Epithelial cell of proximal tubule (primary cell): ENCODE measurements at regions not wholly inside any gene's neighbourhood (a gene's known extent, or its start where the extent isn't known, plus 50 kb on each side); places are given as distances from the start of the nearest gene placed in this dataset.

ENCODE experiments used
- DNase-seq: peaks from one replicate; pipeline ENCODE4 v3.0.0-alpha.2; 2011; ENCODE audit warnings: low read depth
- H3K4me3 ChIP-seq: 2 replicates; pipeline ENCODE4 v1.5.1; 2011; ENCODE audit warnings: low read depth, mild to moderate bottlenecking, low read length
- TF ChIP-seq, protein P1 (sequence below): conservative IDR thresholded peaks from 2 replicates; pipeline ENCODE4 v1.5.1; 2012; ENCODE audit warnings: low read depth, mild to moderate bottlenecking, low read length

- H3K4me3 ChIP-seq, result no peak overlapping the region
- TF ChIP-seq, protein P1, sequence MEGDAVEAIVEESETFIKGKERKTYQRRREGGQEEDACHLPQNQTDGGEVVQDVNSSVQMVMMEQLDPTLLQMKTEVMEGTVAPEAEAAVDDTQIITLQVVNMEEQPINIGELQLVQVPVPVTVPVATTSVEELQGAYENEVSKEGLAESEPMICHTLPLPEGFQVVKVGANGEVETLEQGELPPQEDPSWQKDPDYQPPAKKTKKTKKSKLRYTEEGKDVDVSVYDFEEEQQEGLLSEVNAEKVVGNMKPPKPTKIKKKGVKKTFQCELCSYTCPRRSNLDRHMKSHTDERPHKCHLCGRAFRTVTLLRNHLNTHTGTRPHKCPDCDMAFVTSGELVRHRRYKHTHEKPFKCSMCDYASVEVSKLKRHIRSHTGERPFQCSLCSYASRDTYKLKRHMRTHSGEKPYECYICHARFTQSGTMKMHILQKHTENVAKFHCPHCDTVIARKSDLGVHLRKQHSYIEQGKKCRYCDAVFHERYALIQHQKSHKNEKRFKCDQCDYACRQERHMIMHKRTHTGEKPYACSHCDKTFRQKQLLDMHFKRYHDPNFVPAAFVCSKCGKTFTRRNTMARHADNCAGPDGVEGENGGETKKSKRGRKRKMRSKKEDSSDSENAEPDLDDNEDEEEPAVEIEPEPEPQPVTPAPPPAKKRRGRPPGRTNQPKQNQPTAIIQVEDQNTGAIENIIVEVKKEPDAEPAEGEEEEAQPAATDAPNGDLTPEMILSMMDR, result no peak
- no peak for DNase-seq
Observed at GRCh38 chr18:57241869-57242268, 95.0 kb downstream of the BOD1L2 start.

GRCh38 chr18:57242285-57242684 is 95.4 kb downstream of the BOD1L2 start:
- TF ChIP-seq, protein P1, result no peak
- no peak overlapping the region for H3K4me3 ChIP-seq
- DNase-seq, result no peak

- H3K4me3 ChIP-seq, result no peak overlapping the region
- DNase-seq, result no peak
- TF ChIP-seq, protein P1, result no peak
Observed at GRCh38 chr18:57243624-57244179, 96.8 kb downstream of the BOD1L2 start.

DNA sequence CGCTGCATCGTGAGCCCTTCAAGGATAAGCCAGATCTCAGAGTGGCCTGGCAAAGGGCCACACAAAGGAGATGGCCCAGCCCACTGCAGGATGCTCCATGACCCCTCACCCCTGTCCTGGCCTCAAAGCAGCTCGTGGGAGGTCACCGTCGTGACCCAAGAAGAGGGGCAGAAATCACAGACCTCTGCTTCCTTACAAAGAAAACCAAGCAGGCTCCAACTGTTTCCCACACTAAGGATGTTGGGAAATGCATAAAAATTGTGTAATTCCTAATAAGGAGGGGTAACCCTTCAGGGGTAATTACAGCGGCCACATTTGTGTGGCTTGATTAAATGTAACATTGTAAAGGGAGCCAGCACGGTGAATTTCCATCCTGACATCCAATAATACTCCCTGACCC is 102.3 kb downstream of the BOD1L2 start:
- no peak overlapping the region for H3K4me3 ChIP-seq
- DNase-seq, result no peak
- TF ChIP-seq, protein P1, result no peak

- no peak overlapping the region for H3K4me3 ChIP-seq
- DNase-seq, result no peak
- TF ChIP-seq, protein P1, result no peak
Observed at GRCh38 chr18:57249883-57250282, 102.5 kb upstream of the ST8SIA3 start.

DNA sequence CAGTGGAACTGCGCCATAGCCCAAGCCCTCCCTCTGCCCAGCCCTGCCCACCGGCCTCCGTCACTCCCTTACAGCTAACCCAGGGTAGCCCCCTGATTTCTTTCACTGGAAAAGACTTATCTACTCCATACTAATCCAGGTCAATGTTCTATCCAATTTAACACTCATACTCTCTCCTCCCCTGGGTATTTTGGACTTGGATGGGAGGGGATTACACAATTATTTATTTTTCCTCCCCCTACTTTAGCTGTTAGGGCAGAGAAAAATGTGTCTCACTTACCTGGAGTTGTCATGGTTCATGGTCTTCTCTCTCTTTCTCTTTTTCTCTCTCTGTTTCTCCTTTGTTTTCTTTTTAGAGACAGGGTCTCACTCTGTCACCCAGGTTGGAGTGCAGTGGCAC is 100.6 kb upstream of the ST8SIA3 start:
- H3K4me3 ChIP-seq, result no peak overlapping the region
- no peak for DNase-seq
- TF ChIP-seq, protein P1, result no peak

DNA sequence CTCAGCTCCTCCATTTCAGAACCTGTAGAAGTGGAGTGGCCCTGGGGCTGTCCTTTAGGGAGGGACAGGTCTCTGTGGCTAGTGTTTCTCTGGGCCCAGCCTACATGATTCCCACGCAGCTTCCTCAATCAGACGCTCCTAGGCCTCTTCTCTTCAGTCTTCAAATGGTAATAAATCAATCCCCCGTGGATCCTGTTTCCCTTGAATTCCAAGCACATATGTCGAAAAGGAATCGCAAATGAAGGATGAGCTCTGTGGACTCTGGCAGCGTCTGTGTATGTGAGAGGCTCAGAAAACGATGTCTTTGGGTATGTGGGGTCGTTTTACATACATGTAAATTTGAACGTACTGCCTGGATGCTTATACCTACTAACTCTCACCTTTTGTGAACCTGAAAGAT is 98.5 kb upstream of the ST8SIA3 start:
- TF ChIP-seq, protein P1, result no peak
- DNase-seq, result no peak

More for the DNA sequence above, 98.5 kb upstream of the ST8SIA3 start:
- H3K4me3 ChIP-seq, result no peak overlapping the region
